ENCODE measurements at regions not wholly inside any gene's neighbourhood (a gene's known extent, or its start where the extent isn't known, plus 50 kb on each side); places are given as distances from the start of the nearest gene placed in this dataset.

DNA sequence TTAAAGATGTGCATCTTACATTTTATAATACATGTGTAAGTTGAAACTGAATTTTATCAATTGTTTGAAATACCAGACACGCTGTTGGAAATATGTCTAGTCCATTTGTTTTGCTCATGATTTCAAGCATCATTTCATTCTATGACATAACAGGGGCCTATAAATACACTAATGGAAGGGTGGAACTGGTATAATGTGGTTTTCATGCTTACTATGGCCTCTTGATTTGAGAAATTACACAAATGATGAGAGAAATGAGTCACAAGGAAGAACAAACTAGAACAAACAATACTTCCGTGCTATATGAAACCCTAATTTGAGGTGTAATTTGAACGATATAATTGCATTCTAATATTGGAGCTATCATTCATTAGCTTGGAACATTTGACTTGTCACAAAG is 663.4 kb downstream of the SLC16A7 start:
- Histone ChIP-seq H3K9me3 (no peaks in the 10 kb centered on the region), H3K4me3 (ENCODE audit: low read depth in 1 of 2, low read length in 1 of 2) (no peak overlapping the region), H3K27me3 (no peaks in the 10 kb centered on the region), H3K27ac (no peak overlapping the region), H3K36me3 (no peaks in the 10 kb centered on the region), H3K4me1 (ENCODE audit: control insufficient read depth in 1 of 2, insufficient read depth in 1 of 2, low read depth in 1 of 2, low read length in 1 of 2) (no peaks in the 10 kb centered on the region)
- TF ChIP-seq, protein P1, sequence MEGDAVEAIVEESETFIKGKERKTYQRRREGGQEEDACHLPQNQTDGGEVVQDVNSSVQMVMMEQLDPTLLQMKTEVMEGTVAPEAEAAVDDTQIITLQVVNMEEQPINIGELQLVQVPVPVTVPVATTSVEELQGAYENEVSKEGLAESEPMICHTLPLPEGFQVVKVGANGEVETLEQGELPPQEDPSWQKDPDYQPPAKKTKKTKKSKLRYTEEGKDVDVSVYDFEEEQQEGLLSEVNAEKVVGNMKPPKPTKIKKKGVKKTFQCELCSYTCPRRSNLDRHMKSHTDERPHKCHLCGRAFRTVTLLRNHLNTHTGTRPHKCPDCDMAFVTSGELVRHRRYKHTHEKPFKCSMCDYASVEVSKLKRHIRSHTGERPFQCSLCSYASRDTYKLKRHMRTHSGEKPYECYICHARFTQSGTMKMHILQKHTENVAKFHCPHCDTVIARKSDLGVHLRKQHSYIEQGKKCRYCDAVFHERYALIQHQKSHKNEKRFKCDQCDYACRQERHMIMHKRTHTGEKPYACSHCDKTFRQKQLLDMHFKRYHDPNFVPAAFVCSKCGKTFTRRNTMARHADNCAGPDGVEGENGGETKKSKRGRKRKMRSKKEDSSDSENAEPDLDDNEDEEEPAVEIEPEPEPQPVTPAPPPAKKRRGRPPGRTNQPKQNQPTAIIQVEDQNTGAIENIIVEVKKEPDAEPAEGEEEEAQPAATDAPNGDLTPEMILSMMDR (IDR thresholded peaks at IDR 0.05) = no peak

- Histone ChIP-seq H3K27me3 (no peaks in the 10 kb centered on the region), H3K4me3 (ENCODE audit: low read depth in 1 of 2, low read length in 1 of 2) (no peak overlapping the region), H3K27ac (no peak overlapping the region), H3K4me1 (ENCODE audit: control insufficient read depth in 1 of 2, insufficient read depth in 1 of 2, low read depth in 1 of 2, low read length in 1 of 2) (no peaks in the 10 kb centered on the region), H3K36me3 (no peaks in the 10 kb centered on the region), H3K9me3 (no peaks in the 10 kb centered on the region)
- TF ChIP-seq, protein P1 (IDR thresholded peaks at IDR 0.05) = no peak
These were observed 666.5 kb downstream of the SLC16A7 start for GRCh38 chr12:60262378-60262777.

GRCh38 chr12:60263161-60263560 is 667.3 kb downstream of the SLC16A7 start:
- no peak overlapping the region for H3K27ac ChIP-seq
- no peak overlapping the region for H3K4me3 ChIP-seq (ENCODE audit: low read depth in 1 of 2, low read length in 1 of 2)
- H3K4me1 ChIP-seq (ENCODE audit: control insufficient read depth in 1 of 2, insufficient read depth in 1 of 2, low read depth in 1 of 2, low read length in 1 of 2) = no peaks in the 10 kb centered on the region
- TF ChIP-seq, protein P1 (IDR thresholded peaks at IDR 0.05) = no peak
- H3K27me3 ChIP-seq = no peaks in the 10 kb centered on the region
- H3K36me3 ChIP-seq = no peaks in the 10 kb centered on the region
- H3K9me3 ChIP-seq = no peaks in the 10 kb centered on the region

DNA sequence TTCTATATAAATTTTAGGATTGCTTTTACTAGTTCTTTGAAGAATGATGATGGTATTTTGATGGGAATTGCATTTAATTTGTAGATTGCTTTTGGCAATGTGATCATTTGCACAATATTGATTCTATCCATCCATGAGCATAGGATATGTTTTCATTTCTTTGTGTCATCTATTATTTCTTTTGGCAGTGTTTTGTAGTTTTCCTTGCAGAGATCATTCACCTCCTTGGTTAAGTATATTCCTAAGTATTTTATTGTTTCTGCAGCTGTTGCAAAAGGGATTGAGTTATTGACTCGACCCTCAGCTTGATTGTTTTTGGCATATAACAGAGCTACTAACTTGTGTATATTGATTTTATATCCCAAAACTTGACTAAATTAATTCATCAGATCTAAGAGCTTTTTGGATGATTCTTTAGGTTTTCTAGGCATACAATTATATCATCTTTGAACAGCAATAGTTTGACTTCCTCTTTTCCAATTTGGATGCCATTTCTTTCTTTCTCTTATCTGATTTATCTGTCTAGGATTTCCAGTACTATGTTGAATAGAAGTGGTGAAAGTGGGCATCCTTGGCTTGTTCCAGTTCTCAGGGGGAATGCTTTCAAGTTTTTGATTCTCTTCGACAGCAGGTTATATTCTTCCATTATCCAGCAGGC is 668.1 kb downstream of the SLC16A7 start:
- H3K4me3 ChIP-seq (ENCODE audit: low read depth in 1 of 2, low read length in 1 of 2) = no peak overlapping the region
- TF ChIP-seq, protein P1 (IDR thresholded peaks at IDR 0.05) = no peak
- no peaks in the 10 kb centered on the region for H3K4me1 ChIP-seq (ENCODE audit: control insufficient read depth in 1 of 2, insufficient read depth in 1 of 2, low read depth in 1 of 2, low read length in 1 of 2)
- H3K27me3 ChIP-seq = no peaks in the 10 kb centered on the region
- H3K36me3 ChIP-seq = no peaks in the 10 kb centered on the region
- no peaks in the 10 kb centered on the region for H3K9me3 ChIP-seq
- H3K27ac ChIP-seq = no peak overlapping the region

DNA sequence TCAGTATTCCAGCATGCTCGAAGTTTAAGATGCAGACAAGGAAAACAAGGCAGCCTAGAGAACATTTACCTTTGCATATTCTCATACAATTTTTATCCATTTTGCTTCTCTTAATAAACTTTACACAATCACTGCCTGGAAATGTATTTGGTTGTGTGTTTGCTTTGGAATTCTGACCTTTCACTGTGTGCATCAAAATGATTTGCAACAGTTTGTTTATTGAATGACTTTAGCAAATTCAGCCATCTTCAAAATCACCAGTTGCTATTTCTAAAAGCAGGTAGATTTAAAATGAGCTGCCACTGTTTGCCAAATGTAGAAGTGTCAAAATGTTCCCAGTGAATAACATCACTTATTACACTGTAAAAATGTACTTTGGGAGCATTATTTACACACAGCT is 669.9 kb downstream of the SLC16A7 start:
- Histone ChIP-seq H3K4me1 (ENCODE audit: control insufficient read depth in 1 of 2, insufficient read depth in 1 of 2, low read depth in 1 of 2, low read length in 1 of 2) (no peaks in the 10 kb centered on the region), H3K9me3 (no peaks in the 10 kb centered on the region), H3K36me3 (no peaks in the 10 kb centered on the region), H3K27ac (no peak overlapping the region), H3K4me3 (ENCODE audit: low read depth in 1 of 2, low read length in 1 of 2) (no peak overlapping the region), H3K27me3 (no peaks in the 10 kb centered on the region)
- TF ChIP-seq, protein P1 (IDR thresholded peaks at IDR 0.05) = no peak

All from neutrophil (primary cell).